Endodermal cell (in vitro differentiated cells): ENCODE measurements at regions not wholly inside any gene's neighbourhood (a gene's known extent, or its start where the extent isn't known, plus 50 kb on each side); places are given as distances from the start of the nearest gene placed in this dataset.

Source experiments
- DNase-seq: peaks from one replicate; pipeline ENCODE4 v3.0.0-alpha.2; 2017
- H3K27ac ChIP-seq: 2 replicates; pipeline ENCODE4 v1.5.1; 2013; ENCODE audit warnings: mild to moderate bottlenecking, low read depth, low read length, moderate library complexity
- H3K27me3 ChIP-seq: 2 replicates; pipeline ENCODE4 v1.6.1; 2013; ENCODE audit warnings: mild to moderate bottlenecking, low read length, moderate library complexity; ENCODE audit not compliant: insufficient read depth, control insufficient read depth, poor library complexity, severe bottlenecking
- H3K36me3 ChIP-seq: 2 replicates; pipeline ENCODE4 v1.7.0; 2013; ENCODE audit warnings: mild to moderate bottlenecking, low read length, moderate library complexity; ENCODE audit not compliant: control insufficient read depth, insufficient read depth
- H3K4me1 ChIP-seq: one replicate; pipeline ENCODE4 v1.7.0; 2013; ENCODE audit warnings: low read length; ENCODE audit not compliant: control insufficient read depth, insufficient read depth
- H3K4me3 ChIP-seq: 2 replicates; pipeline ENCODE4 v1.5.1; 2013; ENCODE audit warnings: mild to moderate bottlenecking, low read length, moderate library complexity
- H3K9ac ChIP-seq: 2 replicates; pipeline ENCODE4 v1.6.1; 2013; ENCODE audit warnings: mild to moderate bottlenecking, low read length, moderate library complexity; ENCODE audit not compliant: poor library complexity, severe bottlenecking; ENCODE audit errors: extremely low read depth
- H3K9me3 ChIP-seq: 2 replicates; pipeline ENCODE4 v1.6.1; 2013; ENCODE audit warnings: mild to moderate bottlenecking, low read length, moderate library complexity; ENCODE audit not compliant: control insufficient read depth
- H3K27ac Mint-ChIP-seq: 2 replicates; pipeline ENCODE4 v1.8.0; 2020; ENCODE audit warnings: mixed read lengths
- H3K27me3 Mint-ChIP-seq: 2 replicates; pipeline ENCODE4 v1.8.0; 2021; ENCODE audit warnings: mild to moderate bottlenecking, mixed read lengths; ENCODE audit not compliant: insufficient read depth
- H3K36me3 Mint-ChIP-seq: 2 replicates; pipeline ENCODE4 v1.8.0; 2020; ENCODE audit warnings: low read depth, mixed read lengths
- H3K4me1 Mint-ChIP-seq: 2 replicates; pipeline ENCODE4 v1.8.0; 2020; ENCODE audit warnings: mixed read lengths
- H3K4me3 Mint-ChIP-seq: 2 replicates; pipeline ENCODE4 v1.8.0; 2020; ENCODE audit warnings: mild to moderate bottlenecking, moderate library complexity, mixed read lengths
- H3K9me3 Mint-ChIP-seq: 2 replicates; pipeline ENCODE4 v1.8.0; 2020; ENCODE audit warnings: mild to moderate bottlenecking, mixed read lengths
- WGBS, 2 experiments: methylation state at CpG; one replicate each; pipeline versions ENCODE4 v1.1.5 to v1.1.7; 2013; ENCODE audit warnings: missing lambda C conversion rate in 2 of 2, mixed read lengths in 1 of 2; ENCODE audit not compliant: insufficient coverage in 1 of 2, insufficient read length in 1 of 2; 5-methylcytosine and 5-hydroxymethylcytosine counted together
- TF ChIP-seq, protein P1 (sequence below): fragments of 200-600 bp; sonication (generic); conservative IDR thresholded peaks from 2 replicates; pipeline ENCODE4 v1.5.0; 2021; ENCODE audit warnings: antibody characterized with exemption, mild to moderate bottlenecking

DNA sequence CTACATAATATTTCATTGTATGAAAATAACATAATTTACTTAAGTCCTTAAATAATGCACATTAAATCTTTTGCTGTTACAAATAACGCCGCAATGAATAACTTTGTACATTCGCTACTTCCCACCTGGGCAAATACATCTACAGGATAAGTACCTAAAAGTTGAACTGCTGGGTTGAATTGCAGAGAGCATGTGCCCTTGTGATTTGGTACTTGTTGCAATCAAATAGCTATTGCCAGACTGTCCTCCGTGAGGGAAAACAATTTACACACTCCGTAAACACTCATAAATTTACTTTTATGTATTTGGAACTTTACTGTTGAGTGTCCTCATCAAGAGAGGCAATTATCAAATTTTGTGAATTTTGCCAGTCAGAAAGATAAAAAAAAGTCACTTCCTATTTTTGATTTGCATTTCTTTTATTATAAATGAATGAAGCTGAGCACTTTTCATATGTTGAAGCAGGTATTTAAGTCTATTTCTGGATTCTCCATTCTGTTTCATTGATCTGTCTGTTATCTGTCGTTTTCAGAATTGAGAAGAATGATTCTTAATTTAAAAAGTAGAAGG is 140.8 kb upstream of the SERTAD2 start:
- H3K27ac Mint-ChIP-seq, result no peak overlapping the region
- DNase-seq, result no peak
- Histone ChIP-seq H3K4me3 (no peak overlapping the region), H3K27ac (no peak overlapping the region), H3K4me1 (peaks cover 3% of the 10 kb centered on the region), H3K27me3 (peaks cover 10% of the 10 kb centered on the region), H3K36me3 (no peaks in the 10 kb centered on the region), H3K9ac (no peak overlapping the region), H3K9me3 (no peaks in the 10 kb centered on the region)
- no peaks in the 10 kb centered on the region for H3K36me3 Mint-ChIP-seq
- no peaks in the 10 kb centered on the region for H3K9me3 Mint-ChIP-seq
- peaks cover 3% of the 10 kb centered on the region for H3K27me3 Mint-ChIP-seq
- H3K4me1 Mint-ChIP-seq, result no peaks in the 10 kb centered on the region
- no peak overlapping the region for H3K4me3 Mint-ChIP-seq
- 88 to 100% methylated on average over 3 to 6 of the region's 6 CpGs for WGBS, 2 experiments
- TF ChIP-seq, protein P1, sequence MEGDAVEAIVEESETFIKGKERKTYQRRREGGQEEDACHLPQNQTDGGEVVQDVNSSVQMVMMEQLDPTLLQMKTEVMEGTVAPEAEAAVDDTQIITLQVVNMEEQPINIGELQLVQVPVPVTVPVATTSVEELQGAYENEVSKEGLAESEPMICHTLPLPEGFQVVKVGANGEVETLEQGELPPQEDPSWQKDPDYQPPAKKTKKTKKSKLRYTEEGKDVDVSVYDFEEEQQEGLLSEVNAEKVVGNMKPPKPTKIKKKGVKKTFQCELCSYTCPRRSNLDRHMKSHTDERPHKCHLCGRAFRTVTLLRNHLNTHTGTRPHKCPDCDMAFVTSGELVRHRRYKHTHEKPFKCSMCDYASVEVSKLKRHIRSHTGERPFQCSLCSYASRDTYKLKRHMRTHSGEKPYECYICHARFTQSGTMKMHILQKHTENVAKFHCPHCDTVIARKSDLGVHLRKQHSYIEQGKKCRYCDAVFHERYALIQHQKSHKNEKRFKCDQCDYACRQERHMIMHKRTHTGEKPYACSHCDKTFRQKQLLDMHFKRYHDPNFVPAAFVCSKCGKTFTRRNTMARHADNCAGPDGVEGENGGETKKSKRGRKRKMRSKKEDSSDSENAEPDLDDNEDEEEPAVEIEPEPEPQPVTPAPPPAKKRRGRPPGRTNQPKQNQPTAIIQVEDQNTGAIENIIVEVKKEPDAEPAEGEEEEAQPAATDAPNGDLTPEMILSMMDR, result no peak

DNA sequence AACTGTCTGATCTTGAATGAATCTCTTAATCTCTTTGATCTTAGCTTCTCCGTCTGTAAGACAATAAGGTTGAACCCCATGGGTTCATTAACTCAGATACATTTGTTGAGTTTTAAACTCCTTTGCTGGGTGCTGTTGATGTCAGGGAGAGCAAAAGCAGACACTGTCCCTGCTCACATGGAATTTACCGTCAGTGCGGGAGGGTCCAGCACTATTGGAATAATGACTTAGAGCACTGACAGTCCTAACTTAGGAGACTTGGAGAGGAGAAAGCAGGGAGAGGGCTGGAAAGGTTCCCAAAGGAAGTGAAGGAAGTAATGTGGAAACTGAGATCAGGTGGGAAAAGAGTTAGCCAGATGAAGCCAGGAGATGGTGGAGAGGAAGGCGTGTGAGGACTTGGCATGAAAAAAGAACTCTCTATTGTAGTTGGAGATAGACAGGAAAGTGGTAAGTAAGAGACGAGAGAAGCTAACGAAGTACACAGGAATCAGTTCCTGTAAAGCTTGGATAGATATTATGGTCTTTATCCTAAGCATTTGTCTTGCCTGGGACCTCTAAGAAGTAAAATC is 141.4 kb upstream of the SERTAD2 start:
- H3K9me3 ChIP-seq, result no peaks in the 10 kb centered on the region
- peaks cover 3% of the 10 kb centered on the region for H3K4me1 ChIP-seq
- H3K27ac ChIP-seq, result no peak overlapping the region
- peaks cover 10% of the 10 kb centered on the region for H3K27me3 ChIP-seq
- no peak overlapping the region for H3K9ac ChIP-seq
- 73 to 91% methylated on average over 6 of the region's 6 CpGs for WGBS, 2 experiments
- H3K27me3 Mint-ChIP-seq, result peaks cover 3% of the 10 kb centered on the region
- no peak overlapping the region for H3K4me3 ChIP-seq
- TF ChIP-seq, protein P1, result no peak
- no peaks in the 10 kb centered on the region for H3K36me3 Mint-ChIP-seq
- no peaks in the 10 kb centered on the region for H3K4me1 Mint-ChIP-seq
- no peaks in the 10 kb centered on the region for H3K36me3 ChIP-seq
- H3K27ac Mint-ChIP-seq, result no peak overlapping the region
- H3K4me3 Mint-ChIP-seq, result no peak overlapping the region
- no peak for DNase-seq
- no peaks in the 10 kb centered on the region for H3K9me3 Mint-ChIP-seq

DNA sequence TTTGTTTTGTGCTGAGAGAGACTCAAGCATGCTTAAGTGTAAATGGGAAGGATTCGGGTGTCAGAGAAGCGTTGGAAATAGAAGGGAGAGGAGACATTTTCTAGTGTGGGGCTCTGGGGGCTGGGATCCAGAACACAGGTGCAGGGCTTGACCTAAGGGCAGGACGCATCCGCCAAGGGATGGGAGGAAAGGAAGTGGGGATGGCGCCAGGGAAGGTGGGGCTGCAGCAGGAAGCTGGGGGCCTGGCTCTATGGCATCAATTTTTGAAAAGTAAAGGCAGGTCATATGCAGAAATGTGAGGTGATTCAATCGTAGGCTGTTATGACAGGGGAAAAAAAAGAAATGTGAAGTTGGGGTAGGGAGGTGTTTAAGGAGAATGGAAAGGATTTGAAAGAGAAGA is 143.2 kb upstream of the SERTAD2 start:
- Histone ChIP-seq H3K27ac (no peak overlapping the region), H3K9ac (no peak overlapping the region), H3K27me3 (peaks cover 10% of the 10 kb centered on the region), H3K36me3 (no peaks in the 10 kb centered on the region), H3K9me3 (no peaks in the 10 kb centered on the region), H3K4me3 (no peak overlapping the region), H3K4me1 (peaks cover 3% of the 10 kb centered on the region)
- Mint-ChIP-seq H3K36me3 (no peaks in the 10 kb centered on the region), H3K27me3 (peaks cover 3% of the 10 kb centered on the region), H3K4me3 (no peak overlapping the region), H3K9me3 (no peaks in the 10 kb centered on the region), H3K27ac (no peak overlapping the region), H3K4me1 (no peaks in the 10 kb centered on the region)
- DNase-seq, result no peak
- WGBS, 2 experiments, result 89 to 92% methylated on average over 6 of the region's 6 CpGs
- TF ChIP-seq, protein P1, result no peak
